ENCODE measurements at regions not wholly inside any gene's neighbourhood (a gene's known extent, or its start where the extent isn't known, plus 50 kb on each side); places are given as distances from the start of the nearest gene placed in this dataset.

DNA sequence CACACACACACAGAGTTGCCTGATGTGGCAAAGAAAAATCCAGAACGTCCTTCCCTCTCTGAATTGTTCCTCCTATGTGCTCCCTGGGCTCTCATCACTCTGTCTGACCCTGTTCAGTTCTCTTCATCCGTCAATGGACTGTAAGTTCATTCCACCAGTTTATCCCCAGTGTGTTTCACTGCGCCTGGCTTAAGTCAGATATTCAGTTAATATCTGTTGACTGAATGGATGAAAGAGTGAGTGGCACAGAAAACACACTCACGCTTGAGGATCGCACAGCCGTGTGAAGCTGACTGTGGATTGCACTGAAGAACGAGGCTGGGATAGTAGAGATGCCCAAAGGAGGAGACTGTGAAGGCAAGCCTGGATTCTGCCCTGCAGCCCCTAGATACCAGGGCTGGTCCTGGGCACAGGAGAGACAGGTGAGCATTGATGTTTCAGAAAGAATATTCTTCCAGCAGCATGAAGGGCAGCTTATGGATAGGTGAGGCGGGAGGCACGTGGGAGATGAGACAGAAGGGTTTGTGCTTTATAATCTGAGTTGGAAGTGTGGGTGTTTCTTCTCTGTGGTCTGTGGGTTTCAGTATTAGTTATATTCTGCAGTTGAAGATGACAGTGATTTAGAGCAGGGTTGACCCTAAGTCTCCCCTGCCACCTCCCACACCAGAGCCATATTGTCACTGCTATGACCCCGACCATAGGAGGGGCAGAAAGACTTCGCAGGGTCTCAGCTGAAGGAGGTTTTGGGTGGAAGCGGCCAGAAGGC, 129.9 kb downstream of the SOCS6 start:
- ChIA-PET CTCF (interaction anchor here (0.8 kb wide), 1 partner anchor 61 kb away, joined by 3 read pairs; no protein-coding TSS in a partner anchor), POLR2A (ENCODE audit: low non-redundant PET) (no interaction called here)
- no peak for DNase-seq (ENCODE audit: low spot score)
- peak overlapping the region; percentile 26; the same call in 1 of the 2 replicates for H3K27ac ChIP-seq
- no peak for TF ChIP-seq CTCF (conservative IDR thresholded peaks at IDR 0.05; ENCODE audit: low read depth)

- CTCF ChIA-PET = interaction anchor here (0.6 kb wide), 1 partner anchor 33 kb away, joined by 8 read pairs; no protein-coding TSS in a partner anchor
- no peak for TF ChIP-seq CTCF (conservative IDR thresholded peaks at IDR 0.05; ENCODE audit: low read depth)
- POLR2A ChIA-PET (ENCODE audit: low non-redundant PET) = no interaction called here
- no peak for DNase-seq (ENCODE audit: low spot score)
- H3K27ac ChIP-seq = no peak overlapping the region
Measured at GRCh38 chr18:70417847-70418246, 129.0 kb downstream of the SOCS6 start.

DNA sequence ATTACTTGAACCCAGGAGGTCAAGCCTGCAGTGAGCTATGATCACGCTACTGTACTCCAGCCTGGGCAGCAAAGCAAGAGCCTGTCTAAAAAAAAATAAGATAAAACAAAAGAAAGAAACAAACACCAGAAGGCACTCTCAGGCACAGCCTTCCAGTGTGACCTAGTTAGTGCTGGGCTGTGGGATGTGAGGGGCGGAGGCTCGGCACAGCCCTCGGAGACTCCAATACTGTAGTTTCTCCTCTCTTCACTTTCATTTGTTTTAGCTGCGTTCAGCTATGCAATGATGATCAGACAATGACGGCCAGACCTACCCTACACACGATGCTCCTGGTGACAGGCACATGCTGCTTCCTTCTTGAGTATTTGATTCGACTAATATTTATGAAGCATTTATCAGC, 127.7 kb downstream of the SOCS6 start:
- H3K27ac ChIP-seq = no peak overlapping the region
- no peak for DNase-seq (ENCODE audit: low spot score)
- ChIA-PET CTCF (no interaction called here), POLR2A (ENCODE audit: low non-redundant PET) (no interaction called here)
- TF ChIP-seq CTCF (conservative IDR thresholded peaks at IDR 0.05; ENCODE audit: low read depth) = no peak

DNA sequence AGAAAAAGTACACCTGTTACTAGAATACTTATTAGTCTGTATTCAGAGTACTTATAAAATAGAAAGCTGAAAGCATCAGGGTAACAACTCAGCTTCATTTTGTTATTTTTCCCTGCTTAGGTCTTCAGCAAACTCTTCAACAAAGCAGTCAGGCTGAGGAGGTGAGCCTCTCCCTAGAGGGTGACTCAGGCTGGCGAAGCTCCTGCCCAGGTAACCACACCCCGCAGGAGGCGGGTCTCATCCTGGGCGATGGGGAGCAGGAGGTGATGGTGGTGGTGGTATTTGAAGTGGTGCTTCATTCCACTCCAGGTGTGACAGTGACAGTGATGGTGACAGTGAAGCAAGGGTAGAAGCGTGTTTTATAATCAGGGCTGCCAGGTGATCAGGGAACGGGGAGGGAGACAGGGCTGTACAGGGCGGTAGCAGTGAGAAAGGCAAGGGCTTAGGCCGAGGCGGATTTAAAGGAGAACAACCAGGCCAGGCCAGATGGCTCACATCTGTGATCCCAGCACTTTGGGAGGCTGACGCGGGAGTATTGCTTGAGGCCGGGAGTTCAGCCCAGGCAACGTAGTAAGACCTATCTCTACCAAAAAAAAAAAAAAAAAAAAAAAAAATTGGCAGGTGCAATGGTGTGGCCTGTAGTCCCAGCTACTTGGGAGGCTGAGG, 127.1 kb downstream of the SOCS6 start:
- H3K27ac ChIP-seq = no peak overlapping the region
- peak; percentile 64 for DNase-seq (ENCODE audit: low spot score)
- ChIA-PET CTCF (no interaction called here), POLR2A (ENCODE audit: low non-redundant PET) (no interaction called here)
- TF ChIP-seq CTCF (conservative IDR thresholded peaks at IDR 0.05; ENCODE audit: low read depth) = no peak

DNA sequence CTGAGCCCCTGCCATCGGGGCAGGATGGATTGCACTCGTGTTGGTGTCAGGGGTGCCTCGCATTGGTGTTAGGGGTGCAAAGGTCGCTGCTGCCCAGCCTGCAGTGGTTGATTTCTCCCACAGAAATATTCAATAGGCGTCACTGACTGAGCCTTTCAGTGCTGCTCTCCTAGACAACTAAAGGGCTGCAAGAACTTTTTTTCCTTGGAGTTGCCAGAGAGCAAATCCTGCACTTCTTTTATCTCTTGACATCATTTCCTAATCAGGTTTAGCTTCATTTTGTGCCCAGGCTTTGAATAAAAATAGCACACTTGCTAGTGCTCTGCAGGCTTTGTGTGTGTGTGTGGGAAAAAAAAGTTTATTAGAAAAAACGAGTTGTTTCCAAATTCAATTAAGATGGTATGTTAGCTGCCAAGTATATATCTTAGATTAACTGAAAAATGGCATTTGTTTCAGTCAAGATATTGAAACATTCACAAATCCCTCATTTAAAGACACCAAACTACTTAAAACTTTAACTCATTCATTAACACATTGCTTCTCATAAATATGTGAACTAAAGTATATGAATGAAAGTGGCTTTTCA, 125.6 kb downstream of the SOCS6 start:
- DNase-seq (ENCODE audit: low spot score) = no peak
- no peak for TF ChIP-seq CTCF (conservative IDR thresholded peaks at IDR 0.05; ENCODE audit: low read depth)
- CTCF ChIA-PET = no interaction called here
- POLR2A ChIA-PET (ENCODE audit: low non-redundant PET) = no interaction called here
- H3K27ac ChIP-seq = no peak overlapping the region

DNA sequence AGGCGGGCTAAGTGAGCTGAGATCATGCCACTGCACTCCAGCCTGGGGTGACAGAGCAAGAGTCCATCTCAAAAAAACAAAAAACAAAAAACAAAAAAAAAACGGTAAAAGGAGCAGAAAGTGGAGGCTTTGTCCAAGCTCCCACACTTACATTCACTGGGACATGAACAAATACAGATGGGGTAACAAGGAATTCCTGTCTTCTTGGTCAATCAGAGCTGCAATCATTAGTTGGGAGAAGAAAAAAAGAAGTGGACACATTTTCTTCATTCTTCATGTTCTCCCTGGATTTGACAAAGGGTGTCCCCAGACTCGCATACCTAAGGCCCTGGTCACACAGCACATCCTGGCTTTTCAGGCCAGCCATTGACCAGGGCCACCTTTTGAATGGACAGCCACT, 124.6 kb downstream of the SOCS6 start:
- H3K27ac ChIP-seq = no peak overlapping the region
- DNase-seq (ENCODE audit: low spot score) = no peak
- CTCF ChIA-PET = no interaction called here
- POLR2A ChIA-PET (ENCODE audit: low non-redundant PET) = no interaction called here
- TF ChIP-seq CTCF (conservative IDR thresholded peaks at IDR 0.05; ENCODE audit: low read depth) = no peak
